Upper lobe of left lung (tissue), 6 donors: ENCODE measurements at regions not wholly inside any gene's neighbourhood (a gene's known extent, or its start where the extent isn't known, plus 50 kb on each side); places are given as distances from the start of the nearest gene placed in this dataset.

ENCODE experiments used
- ATAC-seq, 2 donors: fragments of 200-7000 bp; cut with Tn5 transposase; one replicate each; pipeline ENCODE4 v1.9.1; 2022; ENCODE audit warnings: mild to moderate bottlenecking in 2 of 2, moderate library complexity in 2 of 2; ENCODE audit not compliant: low FRiP score in 2 of 2
- DNase-seq, 2 donors: peaks; one replicate each; pipeline ENCODE4 v3.0.0-alpha.2; 2019 to 2020
- H3K27ac ChIP-seq, 4 donors: fragments of 200-600 bp; sonication (generic); one replicate each; pipeline ENCODE4 v1.5.1; 2016 to 2019
- H3K27me3 ChIP-seq, 4 donors: fragments of 200-600 bp; sonication (generic); one replicate each; pipeline ENCODE4 v1.5.1; 2017 to 2019
- H3K36me3 ChIP-seq, 4 donors: fragments of 200-600 bp; sonication (generic); one replicate each; pipeline ENCODE4 v1.5.1; 2016 to 2019
- H3K4me1 ChIP-seq, 4 donors: fragments of 200-600 bp; sonication (generic); one replicate each; pipeline ENCODE4 v1.5.1; 2018 to 2019
- H3K4me3 ChIP-seq, 4 donors: fragments of 200-600 bp; sonication (generic); one replicate each; pipeline ENCODE4 v1.5.1; 2017 to 2019; ENCODE audit warnings: mild to moderate bottlenecking in 2 of 4, moderate library complexity in 1 of 4
- H3K9me3 ChIP-seq, 4 donors: fragments of 200-600 bp; sonication (generic); one replicate each; pipeline ENCODE4 v1.5.1; 2018 to 2019
- CTCF ChIP-seq, 6 experiments: fragments of 450-650 bp in 4 of 6; fragments of 200-600 bp in 2 of 6; sonication (generic) in 2 of 6; IDR thresholded peaks; one replicate each; pipeline ENCODE4 v1.5.1; 2016 to 2019; ENCODE audit warnings: antibody characterized with exemption in 6 of 6
- EP300 ChIP-seq, 4 donors: sonication (generic); formaldehyde crosslinking; IDR thresholded peaks; one replicate each; pipeline ENCODE4 v1.5.1; 2017; ENCODE audit warnings: antibody characterized with exemption in 4 of 4, control low read depth in 2 of 4
- POLR2A ChIP-seq, 4 donors: fragments of 450-650 bp; IDR thresholded peaks; one replicate each; pipeline ENCODE4 v1.5.1; 2016 to 2017; ENCODE audit warnings: antibody characterized with exemption in 4 of 4, mild to moderate bottlenecking in 2 of 4
- POLR2AphosphoS5 ChIP-seq, 2 donors: sonication (generic); formaldehyde crosslinking; IDR thresholded peaks; one replicate each; pipeline ENCODE4 v1.5.1; 2017; ENCODE audit warnings: antibody characterized with exemption in 2 of 2
- WGBS, 2 donors: methylation state at CpG; one replicate each; pipeline ENCODE4 v1.1.5; 2017 to 2018; 5-methylcytosine and 5-hydroxymethylcytosine counted together
- donor health status: DM: no; HTN: no; CAD: no; lungs with moderate emphysema.
- donor health status: DM: no; HTN: yes; CAD: no; lungs with severe emphysema.

GRCh38 chr4:71941001-71941400, 90.8 kb upstream of the NPFFR2 start:
- no peak overlapping the region for H3K27ac ChIP-seq
- H3K27me3 ChIP-seq = no peaks in the 10 kb centered on the region
- no peaks in the 10 kb centered on the region for H3K36me3 ChIP-seq
- no peaks in the 10 kb centered on the region for H3K9me3 ChIP-seq
- no peak for DNase-seq
- no peak overlapping the region for H3K4me3 ChIP-seq
- peak in 2 of 6 experiments; percentile 13 to 15 for TF ChIP-seq CTCF (IDR thresholded peaks at IDR 0.05)
- TF ChIP-seq POLR2A (IDR thresholded peaks at IDR 0.05) = no peak
- no peak for TF ChIP-seq EP300 (IDR thresholded peaks at IDR 0.05)
- no peak for ATAC-seq
- WGBS, 2 donors = 67 to 81% methylated on average over 1 of the region's 1 CpG
- no peaks in the 10 kb centered on the region for H3K4me1 ChIP-seq

- Histone ChIP-seq H3K27ac (no peak overlapping the region), H3K4me1 (no peaks in the 10 kb centered on the region), H3K4me3 (no peak overlapping the region), H3K9me3 (peaks cover 0 to 5% (median 0%) of the 10 kb centered on the region in 4 donors), H3K36me3 (no peaks in the 10 kb centered on the region), H3K27me3 (no peaks in the 10 kb centered on the region)
- DNase-seq = no peak
- TF ChIP-seq EP300 (IDR thresholded peaks at IDR 0.05) = no peak
- no peak for TF ChIP-seq POLR2A (IDR thresholded peaks at IDR 0.05)
- TF ChIP-seq CTCF (IDR thresholded peaks at IDR 0.05) = no peak
- no peak for TF ChIP-seq POLR2AphosphoS5 (IDR thresholded peaks at IDR 0.05)
- no peak for ATAC-seq
- 56 to 64% methylated on average over 2 of the region's 2 CpGs for WGBS, 2 donors
Measured at GRCh38 chr4:71944956-71945355, 86.8 kb upstream of the NPFFR2 start.

GRCh38 chr4:71945791-71946190, 86.0 kb upstream of the NPFFR2 start:
- no peak overlapping the region for H3K4me3 ChIP-seq
- H3K36me3 ChIP-seq = no peaks in the 10 kb centered on the region
- no peak overlapping the region for H3K27ac ChIP-seq
- peaks cover 0 to 5% (median 0%) of the 10 kb centered on the region in 4 donors for H3K9me3 ChIP-seq
- no peaks in the 10 kb centered on the region for H3K4me1 ChIP-seq
- no peaks in the 10 kb centered on the region for H3K27me3 ChIP-seq
- WGBS, 2 donors = 32 to 81% methylated on average over 2 of the region's 2 CpGs
- TF ChIP-seq CTCF (IDR thresholded peaks at IDR 0.05) (no peak), POLR2AphosphoS5 (IDR thresholded peaks at IDR 0.05) (no peak), EP300 (IDR thresholded peaks at IDR 0.05) (no peak)
- ATAC-seq (no peak), DNase-seq (no peak)

GRCh38 chr4:71958978-71959377, 72.8 kb upstream of the NPFFR2 start:
- Histone ChIP-seq H3K4me3 (no peak overlapping the region), H3K4me1 (no peaks in the 10 kb centered on the region), H3K27ac (no peak overlapping the region), H3K27me3 (no peaks in the 10 kb centered on the region), H3K9me3 (no peaks in the 10 kb centered on the region), H3K36me3 (no peaks in the 10 kb centered on the region)
- no peak for ATAC-seq
- DNase-seq = no peak
- TF ChIP-seq POLR2A (IDR thresholded peaks at IDR 0.05) (no peak), EP300 (IDR thresholded peaks at IDR 0.05) (no peak)
- WGBS, 2 donors = 57 to 61% methylated on average over 2 of the region's 2 CpGs

- H3K27ac ChIP-seq = no peak overlapping the region
- H3K9me3 ChIP-seq = no peaks in the 10 kb centered on the region
- ATAC-seq = no peak
- DNase-seq = no peak
- TF ChIP-seq CTCF (IDR thresholded peaks at IDR 0.05) = no peak
- no peak for TF ChIP-seq EP300 (IDR thresholded peaks at IDR 0.05)
- no peak for TF ChIP-seq POLR2A (IDR thresholded peaks at IDR 0.05)
- no peak for TF ChIP-seq POLR2AphosphoS5 (IDR thresholded peaks at IDR 0.05)
- H3K36me3 ChIP-seq = no peaks in the 10 kb centered on the region
- H3K27me3 ChIP-seq = no peaks in the 10 kb centered on the region
- no peak overlapping the region for H3K4me3 ChIP-seq
- no peaks in the 10 kb centered on the region for H3K4me1 ChIP-seq
- 85 to 92% methylated on average over 4 of the region's 4 CpGs for WGBS, 2 donors
Measured at GRCh38 chr4:71962622-71963264, 69.1 kb upstream of the NPFFR2 start.
